ENCODE measurements at regions not wholly inside any gene's neighbourhood (a gene's known extent, or its start where the extent isn't known, plus 50 kb on each side); places are given as distances from the start of the nearest gene placed in this dataset.

GRCh38 chr12:85405262-85405661 lies 125.2 kb downstream of the ALX1 start:
- TF ChIP-seq, protein P1, sequence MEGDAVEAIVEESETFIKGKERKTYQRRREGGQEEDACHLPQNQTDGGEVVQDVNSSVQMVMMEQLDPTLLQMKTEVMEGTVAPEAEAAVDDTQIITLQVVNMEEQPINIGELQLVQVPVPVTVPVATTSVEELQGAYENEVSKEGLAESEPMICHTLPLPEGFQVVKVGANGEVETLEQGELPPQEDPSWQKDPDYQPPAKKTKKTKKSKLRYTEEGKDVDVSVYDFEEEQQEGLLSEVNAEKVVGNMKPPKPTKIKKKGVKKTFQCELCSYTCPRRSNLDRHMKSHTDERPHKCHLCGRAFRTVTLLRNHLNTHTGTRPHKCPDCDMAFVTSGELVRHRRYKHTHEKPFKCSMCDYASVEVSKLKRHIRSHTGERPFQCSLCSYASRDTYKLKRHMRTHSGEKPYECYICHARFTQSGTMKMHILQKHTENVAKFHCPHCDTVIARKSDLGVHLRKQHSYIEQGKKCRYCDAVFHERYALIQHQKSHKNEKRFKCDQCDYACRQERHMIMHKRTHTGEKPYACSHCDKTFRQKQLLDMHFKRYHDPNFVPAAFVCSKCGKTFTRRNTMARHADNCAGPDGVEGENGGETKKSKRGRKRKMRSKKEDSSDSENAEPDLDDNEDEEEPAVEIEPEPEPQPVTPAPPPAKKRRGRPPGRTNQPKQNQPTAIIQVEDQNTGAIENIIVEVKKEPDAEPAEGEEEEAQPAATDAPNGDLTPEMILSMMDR (IDR thresholded peaks at IDR 0.05): no peak
- no peak for TF ChIP-seq POLR2A (IDR thresholded peaks at IDR 0.05)

Measured in Peyer's patch (tissue), 4 donors.